ENCODE measurements at regions not wholly inside any gene's neighbourhood (a gene's known extent, or its start where the extent isn't known, plus 50 kb on each side); places are given as distances from the start of the nearest gene placed in this dataset.

- TF ChIP-seq CTCF (conservative IDR thresholded peaks at IDR 0.05) = no peak
- TF ChIP-seq EZH2 (IDR thresholded peaks at IDR 0.05; ENCODE audit: low read depth) = no peak
Measured at GRCh38 chr7:32131091-32131490, 60.9 kb upstream of the PDE1C start.
